HG03103 (cell line): ENCODE measurements at regions not wholly inside any gene's neighbourhood (a gene's known extent, or its start where the extent isn't known, plus 50 kb on each side); places are given as distances from the start of the nearest gene placed in this dataset.

Experiments
- ATAC-seq: cut with Tn5 transposase; IDR thresholded peaks from one replicate; pipeline ENCODE4 v1.9.1; 2021; ENCODE audit warnings: low read depth; ENCODE audit not compliant: unreplicated experiment

- ATAC-seq, result no peak
Observed at GRCh38 chr4:108371282-108371681, 202.6 kb upstream of the LEF1 start.

GRCh38 chr4:108370291-108371141 lies 201.8 kb upstream of the LEF1 start:
- no peak for ATAC-seq

GRCh38 chr4:108369035-108369655 lies 200.4 kb upstream of the LEF1 start:
- ATAC-seq, result no peak

GRCh38 chr4:108367751-108368150 lies 199.0 kb upstream of the LEF1 start:
- no peak for ATAC-seq

- ATAC-seq, result no peak
Observed at GRCh38 chr4:108366716-108367115, 198.0 kb upstream of the LEF1 start.

- no peak for ATAC-seq
Observed at GRCh38 chr4:108365551-108365950, 196.8 kb upstream of the LEF1 start.

- ATAC-seq, result no peak
Observed at GRCh38 chr4:108361886-108362285, 193.2 kb upstream of the LEF1 start.

GRCh38 chr4:108361446-108361820 lies 192.7 kb upstream of the LEF1 start:
- no peak for ATAC-seq

- no peak for ATAC-seq
Observed at GRCh38 chr4:108360754-108361445, 192.2 kb upstream of the LEF1 start.

- no peak for ATAC-seq
Observed at GRCh38 chr4:108359986-108360681, 191.4 kb upstream of the LEF1 start.

- ATAC-seq, result no peak
Observed at GRCh38 chr4:108359130-108359985, 190.6 kb upstream of the LEF1 start.

- ATAC-seq, result no peak
Observed at GRCh38 chr4:108355902-108356535, 187.3 kb upstream of the LEF1 start.

- ATAC-seq, result no peak
Observed at GRCh38 chr4:108355186-108355901, 186.6 kb upstream of the LEF1 start.

GRCh38 chr4:108352664-108353308 lies 184.1 kb upstream of the LEF1 start:
- ATAC-seq, result no peak

GRCh38 chr4:108351791-108352190 lies 183.1 kb upstream of the LEF1 start:
- no peak for ATAC-seq

GRCh38 chr4:108350332-108350731 lies 181.6 kb upstream of the LEF1 start:
- ATAC-seq, result no peak

- ATAC-seq, result no peak
Observed at GRCh38 chr4:108346818-108347210, 178.1 kb upstream of the LEF1 start.
